H9 (cell line): ENCODE measurements at regions not wholly inside any gene's neighbourhood (a gene's known extent, or its start where the extent isn't known, plus 50 kb on each side); places are given as distances from the start of the nearest gene placed in this dataset.

Experiments
- DNase-seq: peaks from one replicate; pipeline ENCODE4 v3.0.0-alpha.2; 2017
- H2AFZ ChIP-seq: one replicate; pipeline ENCODE4 v1.6.1; 2013; ENCODE audit warnings: mild to moderate bottlenecking, low read length, control low read depth, moderate library complexity
- H2AK5ac ChIP-seq: 2 replicates; pipeline ENCODE4 v1.6.1; 2013; ENCODE audit warnings: low read length, control low read depth, mixed read lengths; ENCODE audit not compliant: insufficient read length
- H2BK120ac ChIP-seq: one replicate; pipeline ENCODE4 v1.6.1; 2013; ENCODE audit warnings: low read depth, mild to moderate bottlenecking, low read length, control low read depth, inconsistent platforms; ENCODE audit not compliant: poor library complexity, severe bottlenecking
- H2BK12ac ChIP-seq: 2 replicates; pipeline ENCODE4 v1.6.1; 2013; ENCODE audit warnings: low read length, control low read depth, mixed read lengths, low read depth; ENCODE audit not compliant: insufficient read length
- H2BK15ac ChIP-seq: 2 replicates; pipeline ENCODE4 v1.6.1; 2013; ENCODE audit warnings: low read depth, low read length, control low read depth
- H2BK20ac ChIP-seq: one replicate; pipeline ENCODE4 v1.6.1; 2013; ENCODE audit warnings: low read depth, mild to moderate bottlenecking, low read length, control low read depth, inconsistent platforms; ENCODE audit not compliant: poor library complexity, severe bottlenecking
- H2BK5ac ChIP-seq: 2 replicates; pipeline ENCODE4 v1.6.1; 2013; ENCODE audit warnings: low read length, control low read depth, mixed read lengths; ENCODE audit not compliant: insufficient read length
- H3K14ac ChIP-seq: 2 replicates; pipeline ENCODE4 v1.6.1; 2013; ENCODE audit warnings: low read length, control low read depth; ENCODE audit not compliant: insufficient read depth
- H3K18ac ChIP-seq: 2 replicates; pipeline ENCODE4 v1.6.1; 2013; ENCODE audit warnings: low read depth, mild to moderate bottlenecking, mixed read lengths, low read length, control low read depth; ENCODE audit not compliant: insufficient read length
- H3K23ac ChIP-seq: 2 replicates; pipeline ENCODE4 v1.6.1; 2013; ENCODE audit warnings: low read length, control low read depth, mixed read lengths, low read depth; ENCODE audit not compliant: insufficient read length
- H3K23me2 ChIP-seq: 2 replicates; pipeline ENCODE4 v1.6.1; 2013; ENCODE audit warnings: low read depth, mild to moderate bottlenecking, mixed read lengths, low read length, control low read depth; ENCODE audit not compliant: insufficient read length, poor library complexity, severe bottlenecking
- H3K27ac ChIP-seq: 2 replicates; pipeline ENCODE4 v1.5.1; 2013; ENCODE audit warnings: low read length, control low read depth, mixed read lengths, low read depth; ENCODE audit not compliant: insufficient read length
- H3K27me3 ChIP-seq: 2 replicates; pipeline ENCODE4 v1.6.1; 2013; ENCODE audit warnings: low read length, control low read depth, inconsistent platforms; ENCODE audit not compliant: insufficient read depth
- H3K4ac ChIP-seq: 2 replicates; pipeline ENCODE4 v1.6.1; 2013; ENCODE audit warnings: low read depth, mild to moderate bottlenecking, control low read depth, inconsistent platforms, low read length, moderate library complexity
- H3K4me1 ChIP-seq: 2 replicates; pipeline ENCODE4 v1.6.1; 2013; ENCODE audit warnings: low read length, control low read depth, inconsistent platforms; ENCODE audit not compliant: insufficient read depth
- H3K4me2 ChIP-seq: 2 replicates; pipeline ENCODE4 v1.6.1; 2013; ENCODE audit warnings: low read length, control low read depth, mixed read lengths; ENCODE audit not compliant: insufficient read length, insufficient read depth
- H3K56ac ChIP-seq: 2 replicates; pipeline ENCODE4 v1.6.1; 2013; ENCODE audit warnings: low read depth, mild to moderate bottlenecking, mixed read lengths, low read length, control low read depth; ENCODE audit not compliant: insufficient read length
- H3K79me1 ChIP-seq: 2 replicates; pipeline ENCODE4 v1.6.1; 2013; ENCODE audit warnings: low read depth, mild to moderate bottlenecking, moderate library complexity, low read length, control low read depth, inconsistent platforms; ENCODE audit not compliant: insufficient read depth, poor library complexity, severe bottlenecking
- H3K79me2 ChIP-seq: 2 replicates; pipeline ENCODE4 v1.6.1; 2013; ENCODE audit warnings: low read length, control low read depth, inconsistent platforms; ENCODE audit not compliant: insufficient read depth
- H3K9ac ChIP-seq: 2 replicates; pipeline ENCODE4 v1.6.1; 2013; ENCODE audit warnings: low read length, control low read depth, mixed read lengths; ENCODE audit not compliant: insufficient read length; ENCODE audit errors: extremely low read depth
- H3K9me3 ChIP-seq: one replicate; pipeline ENCODE4 v1.6.1; 2013; ENCODE audit warnings: low read depth, low read length, inconsistent platforms; ENCODE audit not compliant: control insufficient read depth
- H3T11ph ChIP-seq: one replicate; pipeline ENCODE4 v1.6.1; 2013; ENCODE audit warnings: mild to moderate bottlenecking, low read length, control low read depth, inconsistent platforms
- H4K20me1 ChIP-seq: one replicate; pipeline ENCODE4 v1.6.1; 2013; ENCODE audit not compliant: control insufficient read depth, insufficient read length, insufficient read depth
- H4K5ac ChIP-seq: 2 replicates; pipeline ENCODE4 v1.6.1; 2013; ENCODE audit warnings: low read depth, mild to moderate bottlenecking, mixed read lengths, low read length, control low read depth; ENCODE audit not compliant: insufficient read length
- H4K8ac ChIP-seq: replicated peaks from 2 replicates; pipeline ENCODE4 v1.6.1; 2013; ENCODE audit warnings: low read length, control low read depth, mixed read lengths, low read depth; ENCODE audit not compliant: insufficient read length
- H4K91ac ChIP-seq: 2 replicates; pipeline ENCODE4 v1.6.1; 2013; ENCODE audit warnings: low read depth, mild to moderate bottlenecking, moderate library complexity, mixed read lengths, low read length, control low read depth; ENCODE audit not compliant: insufficient read length
- H3K27ac Mint-ChIP-seq, 3 experiments: 2 replicates in 2 of 3; 3 replicates in 1 of 3; pipeline ENCODE4 v1.8.0; 2020 to 2021; ENCODE audit warnings: mixed read lengths in 3 of 3, mild to moderate bottlenecking in 1 of 3, moderate library complexity in 1 of 3
- H3K27me3 Mint-ChIP-seq: 2 replicates; pipeline ENCODE4 v1.8.0; 2021; ENCODE audit warnings: low read depth, mild to moderate bottlenecking, moderate library complexity, mixed read lengths
- H3K36me3 Mint-ChIP-seq, 3 experiments: 2 replicates in 2 of 3; 3 replicates in 1 of 3; pipeline ENCODE4 v1.8.0; 2020 to 2021; ENCODE audit warnings: low read depth in 3 of 3, mixed read lengths in 3 of 3; ENCODE audit not compliant: insufficient read depth in 1 of 3
- H3K4me1 Mint-ChIP-seq, 2 experiments: 2 replicates each; pipeline ENCODE4 v1.8.0; 2020; ENCODE audit warnings: mixed read lengths in 2 of 2
- H3K4me3 Mint-ChIP-seq, 2 experiments: 2 replicates in 1 of 2; 3 replicates in 1 of 2; pipeline ENCODE4 v1.8.0; 2020 to 2021; ENCODE audit warnings: mild to moderate bottlenecking in 2 of 2, mixed read lengths in 2 of 2, moderate library complexity in 1 of 2
- H3K9me3 Mint-ChIP-seq, 2 experiments: 2 replicates in 1 of 2; 3 replicates in 1 of 2; pipeline ENCODE4 v1.8.0; 2020; ENCODE audit warnings: mild to moderate bottlenecking in 2 of 2, mixed read lengths in 2 of 2, moderate library complexity in 1 of 2
- CTCF ChIP-seq: fragments of 200-600 bp; sonication (generic); conservative IDR thresholded peaks from 3 replicates; pipeline ENCODE4 v1.8.0; 2021; ENCODE audit warnings: antibody characterized with exemption, mild to moderate bottlenecking
- WGBS: extraction: QIAGEN DNeasy Blood & Tissue Kit; methylation state at CpG from one replicate; pipeline ENCODE4 v1.1.7; 2013; ENCODE audit warnings: missing lambda C conversion rate, low lambda C conversion rate, mixed read lengths; ENCODE audit not compliant: insufficient read length; ENCODE audit errors: extremely low coverage; 5-methylcytosine and 5-hydroxymethylcytosine counted together

- no peak overlapping the region for H3K27ac Mint-ChIP-seq
- H3K79me2 ChIP-seq, result no peaks in the 10 kb centered on the region
- no peak overlapping the region for H2BK20ac ChIP-seq
- no peak overlapping the region for H3K9ac ChIP-seq
- H4K91ac ChIP-seq, result no peak overlapping the region
- H3K4me1 Mint-ChIP-seq, result no peaks in the 10 kb centered on the region
- WGBS, result no CpG with 5 or more reads among the region's 8 CpGs
- no peak overlapping the region for H3K27ac ChIP-seq
- TF ChIP-seq CTCF, result no peak
- no peak overlapping the region for H2BK15ac ChIP-seq
- H3K27me3 Mint-ChIP-seq, result peaks cover 8% of the 10 kb centered on the region
- DNase-seq, result no peak
- H2AFZ ChIP-seq, result no peak overlapping the region
- H3K27me3 ChIP-seq, result no peaks in the 10 kb centered on the region
- H3K4me1 ChIP-seq, result no peaks in the 10 kb centered on the region
- H3K4ac ChIP-seq, result no peak overlapping the region
- H2BK5ac ChIP-seq, result no peak overlapping the region
- H3K79me1 ChIP-seq, result no peaks in the 10 kb centered on the region
- no peak overlapping the region for H3T11ph ChIP-seq
- no peak overlapping the region for H3K23ac ChIP-seq
- no peak overlapping the region for H2BK12ac ChIP-seq
- no peaks in the 10 kb centered on the region for H3K9me3 Mint-ChIP-seq
- no peak overlapping the region for H3K18ac ChIP-seq
- H3K23me2 ChIP-seq, result no peaks in the 10 kb centered on the region
- no peak overlapping the region for H3K56ac ChIP-seq
- no peaks in the 10 kb centered on the region for H4K20me1 ChIP-seq
- no peak overlapping the region for H2AK5ac ChIP-seq
- H4K8ac ChIP-seq, result no peak overlapping the region
- no peak overlapping the region for H3K4me2 ChIP-seq
- no peaks in the 10 kb centered on the region for H3K9me3 ChIP-seq
- no peak overlapping the region for H2BK120ac ChIP-seq
- H4K5ac ChIP-seq, result no peak overlapping the region
- H3K14ac ChIP-seq, result no peak overlapping the region
- no peak overlapping the region for H3K4me3 Mint-ChIP-seq
- no peaks in the 10 kb centered on the region for H3K36me3 Mint-ChIP-seq
Observed at GRCh38 chr16:65201511-65201910, 79.6 kb upstream of the CDH11 start.
